ENCODE measurements at regions not wholly inside any gene's neighbourhood (a gene's known extent, or its start where the extent isn't known, plus 50 kb on each side); places are given as distances from the start of the nearest gene placed in this dataset.
"Not testable (repeated sequence)": the region's sequence is repeated elsewhere in the genome, so short reads cannot be mapped to it uniquely, and the experiment has no call there.

DNA sequence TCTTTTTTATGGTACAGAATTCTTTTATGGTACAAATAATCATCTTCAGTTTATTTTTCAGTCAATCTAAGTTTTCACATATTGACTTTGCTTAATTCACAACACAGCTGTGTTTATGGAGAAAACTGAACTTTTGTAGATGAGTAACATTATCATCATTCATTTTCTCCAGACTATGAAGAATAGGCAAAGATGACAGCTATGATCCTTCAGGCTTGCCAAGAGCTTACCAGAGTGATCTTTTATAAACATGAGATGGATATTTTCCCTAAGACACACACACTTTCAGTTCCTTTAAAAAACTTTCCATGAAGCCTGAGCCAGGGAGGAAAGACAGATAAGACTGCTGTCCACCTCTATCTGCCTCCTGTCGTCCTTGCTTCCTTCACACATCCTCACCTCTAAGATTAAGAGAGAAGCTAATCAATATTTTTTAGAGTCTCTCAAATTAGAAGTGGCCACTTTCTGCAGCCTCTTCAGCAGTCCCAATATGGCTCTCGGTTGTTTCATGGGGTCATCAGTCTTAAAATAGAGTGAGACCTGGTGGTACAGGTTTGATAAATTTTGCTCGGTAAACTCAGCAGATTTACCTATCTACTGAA is 108.1 kb upstream of the SLC27A6 start:
- Histone ChIP-seq H3K27ac (no peak overlapping the region), H3K27me3 (no peaks in the 10 kb centered on the region), H3K9me3 (no peaks in the 10 kb centered on the region), H3K9ac (ENCODE audit: low read depth in 2 of 2, low read length in 2 of 2) (no peak overlapping the region), H3K36me3 (no peaks in the 10 kb centered on the region), H3K4me1 (no peaks in the 10 kb centered on the region), H3K4me3 (no peak overlapping the region)
- TF ChIP-seq, protein P1, sequence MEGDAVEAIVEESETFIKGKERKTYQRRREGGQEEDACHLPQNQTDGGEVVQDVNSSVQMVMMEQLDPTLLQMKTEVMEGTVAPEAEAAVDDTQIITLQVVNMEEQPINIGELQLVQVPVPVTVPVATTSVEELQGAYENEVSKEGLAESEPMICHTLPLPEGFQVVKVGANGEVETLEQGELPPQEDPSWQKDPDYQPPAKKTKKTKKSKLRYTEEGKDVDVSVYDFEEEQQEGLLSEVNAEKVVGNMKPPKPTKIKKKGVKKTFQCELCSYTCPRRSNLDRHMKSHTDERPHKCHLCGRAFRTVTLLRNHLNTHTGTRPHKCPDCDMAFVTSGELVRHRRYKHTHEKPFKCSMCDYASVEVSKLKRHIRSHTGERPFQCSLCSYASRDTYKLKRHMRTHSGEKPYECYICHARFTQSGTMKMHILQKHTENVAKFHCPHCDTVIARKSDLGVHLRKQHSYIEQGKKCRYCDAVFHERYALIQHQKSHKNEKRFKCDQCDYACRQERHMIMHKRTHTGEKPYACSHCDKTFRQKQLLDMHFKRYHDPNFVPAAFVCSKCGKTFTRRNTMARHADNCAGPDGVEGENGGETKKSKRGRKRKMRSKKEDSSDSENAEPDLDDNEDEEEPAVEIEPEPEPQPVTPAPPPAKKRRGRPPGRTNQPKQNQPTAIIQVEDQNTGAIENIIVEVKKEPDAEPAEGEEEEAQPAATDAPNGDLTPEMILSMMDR (IDR thresholded peaks at IDR 0.05) = no peak
- DNase-seq = no peak
- intact Hi-C loops (cut with DNase I) = no loop called here

DNA sequence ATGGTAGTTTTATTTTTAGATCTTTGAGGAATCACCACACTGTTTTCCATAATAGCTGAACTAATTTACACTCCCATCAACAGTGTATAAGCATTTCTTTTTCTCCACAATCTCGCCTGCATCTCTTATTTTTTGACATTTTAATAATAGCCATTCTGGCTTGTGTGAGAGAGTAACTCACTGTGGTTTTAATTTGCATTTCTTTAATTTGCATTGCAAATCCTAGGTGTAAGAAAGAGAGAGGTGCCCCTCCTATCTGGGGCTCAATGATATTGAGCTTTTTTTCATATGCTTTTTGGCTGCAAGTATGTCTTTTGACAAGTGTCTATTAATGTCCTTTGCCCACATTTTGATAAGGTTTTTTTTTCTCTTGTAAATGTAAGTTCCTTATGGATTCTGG is 106.3 kb upstream of the SLC27A6 start:
- Histone ChIP-seq H3K4me1 (no peaks in the 10 kb centered on the region), H3K36me3 (no peaks in the 10 kb centered on the region), H3K27ac (no peak overlapping the region), H3K4me3 (no peak overlapping the region), H3K27me3 (no peaks in the 10 kb centered on the region), H3K9ac (ENCODE audit: low read depth in 2 of 2, low read length in 2 of 2) (no peak overlapping the region), H3K9me3 (no peaks in the 10 kb centered on the region)
- no peak for DNase-seq
- intact Hi-C loops (cut with DNase I) = no loop called here
- TF ChIP-seq, protein P1 (IDR thresholded peaks at IDR 0.05) = no peak

DNA sequence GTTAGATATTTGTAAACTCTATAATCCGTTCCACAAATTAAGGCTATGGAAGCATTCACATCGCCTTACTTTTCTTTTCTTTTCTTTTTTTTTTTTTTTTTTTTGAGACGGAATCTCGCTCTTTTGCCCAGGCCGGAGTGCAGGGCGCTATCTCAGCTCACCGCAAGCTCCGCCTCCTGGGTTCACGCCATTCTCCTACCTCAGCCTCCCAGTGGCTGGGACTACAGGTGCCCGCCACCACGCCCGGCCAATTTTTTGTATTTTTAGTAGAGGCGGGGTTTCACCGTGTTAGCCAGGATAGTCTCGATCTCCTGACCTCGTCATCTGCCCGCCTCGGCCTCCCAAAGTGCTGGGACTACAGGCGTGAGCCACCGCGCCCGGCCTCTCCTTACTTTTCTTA is 104.1 kb upstream of the SLC27A6 start:
- H3K9ac ChIP-seq (ENCODE audit: low read depth in 2 of 2, low read length in 2 of 2); DNase-seq; H3K27ac ChIP-seq; H3K4me3 ChIP-seq; H3K9me3 ChIP-seq; intact Hi-C loops (cut with DNase I); H3K4me1 ChIP-seq; H3K27me3 ChIP-seq; H3K36me3 ChIP-seq: not testable (repeated sequence)

DNA sequence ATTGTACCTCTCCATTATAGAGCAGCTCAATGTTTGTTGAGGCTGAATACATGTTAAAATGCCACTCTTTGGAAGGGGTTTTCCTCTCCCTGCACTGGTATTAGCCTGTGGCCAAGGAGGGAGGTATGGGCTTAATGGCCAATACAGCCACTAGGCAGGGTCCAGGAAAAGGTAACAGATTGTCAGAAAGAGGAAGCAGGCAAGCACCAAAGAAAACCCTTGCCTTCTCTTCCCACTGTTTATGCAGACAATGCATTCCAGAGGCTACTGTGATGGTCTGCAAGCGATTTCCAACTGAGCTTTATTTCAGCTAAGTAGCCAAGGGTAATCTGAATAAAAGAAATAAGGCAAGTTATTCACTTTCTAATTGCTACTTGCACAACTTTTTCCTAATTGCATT is 95.3 kb upstream of the SLC27A6 start:
- Histone ChIP-seq H3K4me3 (no peak overlapping the region), H3K9me3 (no peaks in the 10 kb centered on the region), H3K9ac (ENCODE audit: low read depth in 2 of 2, low read length in 2 of 2) (no peak overlapping the region), H3K36me3 (no peaks in the 10 kb centered on the region), H3K27me3 (no peaks in the 10 kb centered on the region), H3K27ac (no peak overlapping the region), H3K4me1 (no peaks in the 10 kb centered on the region)
- DNase-seq = no peak
- intact Hi-C loops (cut with DNase I) = no loop called here
- TF ChIP-seq, protein P1 (IDR thresholded peaks at IDR 0.05) = no peak

DNA sequence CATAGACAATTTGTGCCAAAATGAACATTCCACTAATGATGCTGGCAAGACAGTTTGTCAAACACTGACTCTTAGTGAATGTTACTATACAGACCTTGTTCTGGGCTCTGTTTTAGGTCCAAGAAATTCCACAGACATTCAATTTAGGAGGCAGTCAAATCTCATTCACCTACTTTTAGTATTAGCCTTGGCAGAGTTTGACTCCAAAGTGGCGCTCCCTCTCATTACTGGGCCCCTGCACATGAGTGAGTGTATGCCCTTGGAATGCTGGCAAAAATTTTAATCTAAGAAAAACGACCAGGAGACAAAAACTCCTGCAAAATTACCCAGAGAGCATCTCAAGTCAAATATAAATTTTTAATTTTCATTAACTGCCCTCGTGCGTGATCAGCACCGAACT is 94.9 kb upstream of the SLC27A6 start:
- Histone ChIP-seq H3K27ac (no peak overlapping the region), H3K9ac (ENCODE audit: low read depth in 2 of 2, low read length in 2 of 2) (no peak overlapping the region), H3K4me1 (no peaks in the 10 kb centered on the region), H3K9me3 (no peaks in the 10 kb centered on the region), H3K27me3 (no peaks in the 10 kb centered on the region), H3K4me3 (no peak overlapping the region), H3K36me3 (no peaks in the 10 kb centered on the region)
- TF ChIP-seq, protein P1 (IDR thresholded peaks at IDR 0.05) = no peak
- intact Hi-C loops (cut with DNase I) = no loop called here
- no peak for DNase-seq

DNA sequence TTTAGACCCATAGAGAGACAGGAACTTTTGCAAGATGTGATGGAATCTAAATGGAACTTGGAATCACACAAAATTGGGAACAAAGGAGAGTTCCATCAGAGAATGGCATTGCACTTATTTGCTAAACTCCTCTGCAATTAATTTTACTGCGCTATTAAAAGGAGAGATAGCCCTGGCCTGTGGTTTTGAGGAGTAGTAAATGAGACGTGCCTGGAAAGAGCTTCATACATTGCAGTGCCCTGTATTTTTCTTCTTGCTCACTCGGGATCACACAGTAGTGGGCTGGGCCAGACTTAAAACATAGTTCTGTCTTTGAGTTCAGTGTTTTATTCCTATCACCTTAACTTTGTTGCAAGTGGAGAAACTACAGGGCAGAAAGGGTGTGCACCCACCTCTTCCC is 94.4 kb upstream of the SLC27A6 start:
- H3K4me3 ChIP-seq = no peak overlapping the region
- DNase-seq = no peak

More for the DNA sequence above, 94.4 kb upstream of the SLC27A6 start:
- Histone ChIP-seq H3K36me3 (no peaks in the 10 kb centered on the region), H3K27ac (no peak overlapping the region), H3K9ac (ENCODE audit: low read depth in 2 of 2, low read length in 2 of 2) (no peak overlapping the region), H3K9me3 (no peaks in the 10 kb centered on the region), H3K4me1 (no peaks in the 10 kb centered on the region), H3K27me3 (no peaks in the 10 kb centered on the region)
- intact Hi-C loops (cut with DNase I) = no loop called here
- TF ChIP-seq, protein P1 (IDR thresholded peaks at IDR 0.05) = no peak
